NCI-H345 treated with DMSO at 0.1 percent for 48 hours (cell line): ENCODE measurements at regions not wholly inside any gene's neighbourhood (a gene's known extent, or its start where the extent isn't known, plus 50 kb on each side); places are given as distances from the start of the nearest gene placed in this dataset.
A peak's percentile ranks its signal among the peaks of the same experiment; 100 is the strongest.

ENCODE experiments used
- DNase-seq: peaks from one replicate; lab custom pipeline; 2025; ENCODE audit not compliant: unreplicated experiment; lab: John Stamatoyannopoulos, UW

DNA sequence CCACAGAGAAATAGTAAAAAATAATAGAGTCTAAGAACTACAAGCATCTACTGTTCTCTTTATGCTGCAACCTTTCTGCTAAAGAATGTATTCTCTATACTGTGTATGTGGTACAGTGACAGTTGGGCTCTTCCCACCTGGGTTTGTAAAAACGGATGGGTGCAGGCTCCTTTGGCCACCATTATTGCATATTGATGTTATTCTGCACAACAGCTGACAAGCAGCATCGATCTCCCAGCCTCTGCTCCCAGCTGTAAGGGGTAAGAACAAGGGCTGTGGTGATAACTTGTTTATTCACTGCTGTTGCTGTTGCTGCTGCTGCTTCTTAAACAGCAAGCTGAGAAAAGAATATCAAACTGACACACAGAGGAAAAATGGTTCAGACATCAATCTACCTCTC, 56.1 kb downstream of the KCNRG start:
- DNase-seq, result no peak

DNA sequence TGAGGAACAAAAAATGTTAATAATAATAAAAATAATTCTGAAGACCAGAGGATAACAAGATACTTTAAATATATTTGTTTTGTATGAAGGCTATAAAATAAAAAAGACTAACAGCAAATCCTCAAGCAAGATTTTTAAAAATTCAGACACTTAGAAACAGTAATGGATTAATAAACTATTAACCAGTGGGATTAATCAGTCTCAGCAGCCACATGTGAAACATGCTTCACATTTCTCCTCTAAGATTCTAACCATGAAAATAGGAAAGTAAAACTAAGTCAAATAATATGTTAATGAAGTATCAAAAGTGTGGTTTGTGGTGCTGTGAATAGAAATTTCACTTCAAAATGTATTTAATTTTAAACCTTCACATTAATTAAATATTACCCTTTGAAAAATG, 57.4 kb downstream of the KCNRG start:
- DNase-seq, result no peak

GRCh38 chr13:50073340-50073739, 58.1 kb downstream of the KCNRG start:
- DNase-seq, result no peak

- DNase-seq, result no peak
Observed at GRCh38 chr13:50074843-50075242, 59.6 kb downstream of the KCNRG start.

GRCh38 chr13:50075619-50076097, 60.4 kb downstream of the KCNRG start:
- no peak for DNase-seq

DNA sequence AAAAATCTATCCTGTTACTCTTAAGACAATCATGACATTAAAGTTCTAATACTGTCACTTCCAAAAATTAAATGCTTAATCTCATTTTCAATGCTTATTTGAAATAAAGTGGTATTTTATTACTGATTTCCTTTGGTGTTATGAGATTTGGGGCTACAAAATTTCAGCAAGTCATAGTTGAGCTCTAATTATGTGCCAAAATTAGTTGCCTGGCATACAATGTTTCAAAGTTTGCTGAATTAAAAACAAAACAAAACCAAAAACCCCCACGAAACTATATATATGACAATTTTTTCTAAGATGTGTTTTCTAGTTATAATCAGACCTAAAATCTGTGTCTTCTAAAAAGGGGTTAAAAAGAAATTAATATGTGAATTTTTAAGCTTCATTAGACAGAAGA, 62.2 kb downstream of the KCNRG start:
- DNase-seq, result no peak

- DNase-seq, result no peak
Observed at GRCh38 chr13:50078231-50078894, 63.1 kb downstream of the KCNRG start.

DNA sequence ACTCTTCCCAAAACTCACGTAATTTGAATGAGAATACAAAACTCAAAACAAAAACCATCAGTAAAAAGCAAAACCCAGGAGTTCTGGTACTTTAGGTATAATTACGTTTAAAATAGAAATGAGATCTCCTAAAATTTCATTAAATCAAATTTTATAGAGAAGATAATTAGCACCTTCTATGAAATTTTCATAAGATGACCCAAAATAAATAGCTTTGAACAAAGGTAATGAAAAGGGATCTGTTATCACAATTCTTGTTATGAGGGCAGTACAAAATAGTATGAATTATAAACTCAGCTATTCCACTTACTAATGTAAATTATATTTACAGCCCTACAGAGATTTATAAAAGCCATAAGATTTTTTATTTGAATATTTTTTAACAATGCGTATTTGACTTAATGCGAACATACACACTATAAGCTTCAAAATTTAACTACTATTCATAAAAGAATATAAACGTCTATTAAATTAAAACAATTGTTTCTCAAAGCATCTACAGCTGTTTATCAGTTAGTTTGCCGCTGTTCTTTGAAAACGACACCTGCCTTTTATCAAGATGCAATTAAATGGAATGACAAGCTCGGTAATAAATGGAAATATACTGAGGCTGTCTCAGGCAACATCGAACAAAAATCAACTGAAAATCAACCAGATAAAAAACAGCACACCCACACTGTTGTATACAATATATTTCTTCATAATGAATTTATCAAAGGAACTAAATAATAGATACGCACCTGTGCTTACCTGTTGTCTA, 63.8 kb downstream of the KCNRG start:
- no peak for DNase-seq

GRCh38 chr13:50079655-50080202, 64.5 kb downstream of the KCNRG start:
- no peak for DNase-seq

- DNase-seq, result no peak
Observed at GRCh38 chr13:50080203-50080910, 65.1 kb downstream of the KCNRG start.

DNA sequence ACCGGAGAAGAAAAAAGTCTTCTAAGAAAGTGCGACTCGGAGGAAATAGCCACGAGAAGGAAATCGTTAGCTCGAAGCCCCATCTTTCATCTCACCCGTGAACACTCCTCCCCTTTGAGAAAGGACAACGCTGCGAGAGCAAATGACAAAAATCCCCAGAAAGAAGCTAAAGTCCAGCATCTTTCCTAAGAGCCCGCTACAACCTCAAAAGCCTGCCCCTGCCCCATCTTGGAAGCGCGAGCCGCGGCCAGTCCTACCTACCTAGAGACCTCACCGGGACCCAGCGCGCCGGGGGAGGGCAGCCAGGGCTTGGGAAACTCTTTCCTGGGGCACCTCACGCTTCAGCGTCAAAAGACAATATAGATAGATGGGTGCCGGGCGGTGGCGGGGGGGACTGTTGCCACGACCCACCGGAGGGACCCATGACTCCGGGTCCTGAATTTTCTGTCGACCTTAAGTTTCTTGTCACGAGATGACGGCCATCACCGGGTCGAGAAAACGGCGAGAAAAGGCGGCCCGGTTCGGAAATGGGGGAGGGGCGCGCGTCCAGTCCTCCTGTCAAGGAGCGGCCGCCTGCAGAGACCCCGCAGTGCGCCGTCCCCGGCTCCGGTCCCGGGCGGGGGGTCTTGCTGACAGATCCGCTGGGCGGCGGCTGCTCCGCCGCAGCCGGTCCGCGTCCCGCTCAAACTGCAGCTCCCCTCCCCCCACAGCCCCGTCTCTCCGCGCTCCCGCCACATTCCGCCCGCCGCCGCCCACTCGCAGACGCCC, 65.9 kb downstream of the KCNRG start:
- DNase-seq, result no peak

- peak; percentile 64 for DNase-seq
Observed at GRCh38 chr13:50081679-50082425, 66.6 kb downstream of the KCNRG start.

- no peak for DNase-seq
Observed at GRCh38 chr13:50082426-50083281, 67.4 kb downstream of the KCNRG start.

DNA sequence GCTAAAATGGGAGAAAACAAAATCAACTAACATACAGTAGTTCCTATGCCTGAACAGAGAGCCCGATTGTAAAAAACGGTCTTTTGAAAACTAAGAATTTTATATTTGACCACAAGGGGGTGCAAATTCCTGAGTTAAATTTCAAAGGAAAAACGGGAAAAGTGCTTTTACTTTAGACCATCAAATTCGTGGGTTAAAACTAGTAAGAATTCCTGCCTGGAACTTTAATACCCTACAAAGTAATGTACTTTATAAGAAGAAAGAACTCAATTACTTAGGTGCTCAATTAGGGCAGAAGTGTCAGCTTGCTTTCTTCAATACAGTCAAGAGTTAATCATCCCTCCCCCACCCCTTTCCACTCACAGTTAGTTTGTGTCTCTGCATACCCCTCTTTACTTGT, 69.8 kb downstream of the KCNRG start:
- DNase-seq, result no peak

DNA sequence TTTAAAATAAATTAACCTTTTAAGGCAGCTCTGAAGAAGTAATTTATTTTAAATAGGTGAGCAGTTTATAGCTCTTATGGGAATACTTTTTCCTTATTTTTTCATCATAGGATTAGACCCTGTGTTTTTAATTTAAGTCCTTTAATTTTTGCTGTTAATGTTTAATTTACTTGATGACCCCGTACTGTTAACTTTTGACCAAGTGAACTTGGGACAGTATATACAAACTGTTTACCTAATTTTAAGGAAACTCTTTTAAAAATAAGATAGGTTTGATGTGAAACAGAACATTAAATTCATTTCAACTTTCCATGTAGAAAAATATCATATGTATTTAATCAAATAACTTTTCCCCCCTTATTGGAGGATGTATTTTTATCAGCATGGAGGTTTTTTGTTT, 74.4 kb downstream of the KCNRG start:
- DNase-seq, result no peak

GRCh38 chr13:50090211-50090610, 75.0 kb downstream of the KCNRG start:
- no peak for DNase-seq

DNA sequence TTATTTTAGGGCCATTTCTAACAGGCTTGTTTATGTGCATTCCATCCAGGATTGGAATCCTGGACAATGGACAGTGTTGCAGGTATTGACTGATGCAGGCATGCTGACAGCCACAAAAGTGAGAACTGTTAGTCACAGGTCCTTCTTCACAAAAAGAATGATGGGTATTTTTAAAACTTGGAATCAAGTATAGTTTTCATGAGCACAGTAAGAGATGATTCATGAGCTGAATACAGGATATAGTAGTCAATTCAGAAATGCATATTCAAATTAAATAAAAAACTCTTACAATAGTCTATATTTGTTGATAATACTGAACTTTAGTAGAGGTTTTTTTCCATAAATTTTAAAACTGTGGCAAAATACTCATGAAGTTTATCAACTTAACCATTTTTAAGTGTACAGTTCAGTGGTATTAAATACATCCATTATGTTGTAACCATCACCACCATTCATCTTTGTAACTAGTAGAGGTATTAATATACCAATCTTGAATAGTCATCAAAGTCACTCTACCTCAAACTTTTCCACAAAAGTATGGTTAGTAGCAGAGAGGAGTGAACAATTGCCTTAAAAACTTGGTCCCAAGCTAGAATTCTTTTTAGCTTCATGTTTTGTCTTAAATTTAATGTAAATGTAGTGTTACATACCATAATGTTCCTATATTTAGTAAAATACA, 79.5 kb downstream of the KCNRG start:
- DNase-seq, result no peak

GRCh38 chr13:50098693-50099092, 83.4 kb downstream of the KCNRG start:
- no peak for DNase-seq

- no peak for DNase-seq
Observed at GRCh38 chr13:50099473-50099872, 84.2 kb downstream of the KCNRG start.
